OCI-LY7 (cell line): ENCODE measurements at regions not wholly inside any gene's neighbourhood (a gene's known extent, or its start where the extent isn't known, plus 50 kb on each side); places are given as distances from the start of the nearest gene placed in this dataset.
"Not testable (repeated sequence)": the region's sequence is repeated elsewhere in the genome, so short reads cannot be mapped to it uniquely, and the experiment has no call there.

Experiments
- BruUV-seq: library from RNA; stranded (reverse); fragments of 400-500 nt; replicated peaks from 2 replicates; lab custom pipeline; 2021; lab: Mats Ljungman, UMichigan
- CTCF ChIA-PET: fragments of 300-600 bp; sonication (Branson Sonifier 250); formaldehyde crosslinking; loops from one replicate; lab custom pipeline; 2022; ENCODE audit warnings: antibody characterized with exemption; ENCODE audit not compliant: unreplicated experiment; lab: Charles Lee
- POLR2A ChIA-PET: fragments of 300-600 bp; sonication (Branson Sonifier 250); formaldehyde crosslinking; loops from one replicate; lab custom pipeline; 2022; ENCODE audit warnings: antibody characterized with exemption; lab: Charles Lee
- DNase-seq: peaks from one replicate; pipeline ENCODE4 v3.0.0-alpha.2; 2015; ENCODE audit warnings: low spot score
- H2AFZ ChIP-seq: fragments of 200-600 bp; sonication (generic), shearing (Covaris generic); 2 replicates; pipeline ENCODE4 v1.6.1; 2014; ENCODE audit warnings: mild to moderate bottlenecking, antibody characterized with exemption, low read length, moderate library complexity
- H3K27ac ChIP-seq: fragments of 200-600 bp; sonication (generic); 2 replicates; pipeline ENCODE4 v1.5.1; 2014; ENCODE audit warnings: mixed run types, low read depth, mild to moderate bottlenecking, moderate library complexity, low read length, inconsistent platforms; ENCODE audit not compliant: poor library complexity, severe bottlenecking
- H3K36me3 ChIP-seq: fragments of 200-600 bp; sonication (generic); 2 replicates; pipeline ENCODE4 v1.6.1; 2014; ENCODE audit warnings: mild to moderate bottlenecking, antibody characterized with exemption, low read length, moderate library complexity, mixed read lengths; ENCODE audit not compliant: insufficient read depth
- H3K4me1 ChIP-seq: fragments of 200-600 bp; sonication (generic); 2 replicates; pipeline ENCODE4 v1.5.1; 2014; ENCODE audit warnings: mild to moderate bottlenecking, low read length; ENCODE audit not compliant: insufficient read depth, poor library complexity, severe bottlenecking
- H3K4me2 ChIP-seq: fragments of 200-600 bp; sonication (generic); 2 replicates; pipeline ENCODE4 v1.6.1; 2014; ENCODE audit warnings: mild to moderate bottlenecking, low read length
- H3K4me3 ChIP-seq: fragments of 200-600 bp; sonication (generic); 2 replicates; pipeline ENCODE4 v1.5.1; 2014; ENCODE audit warnings: mild to moderate bottlenecking, low read depth, low read length; ENCODE audit not compliant: poor library complexity, severe bottlenecking
- H3K79me2 ChIP-seq: fragments of 200-600 bp; sonication (generic); 2 replicates; pipeline ENCODE4 v1.6.1; 2016; ENCODE audit warnings: low read depth, mild to moderate bottlenecking, low read length, moderate library complexity, mixed read lengths; ENCODE audit not compliant: insufficient read depth
- H3K9me2 ChIP-seq: fragments of 200-600 bp; sonication (generic); 2 replicates; pipeline ENCODE4 v1.6.1; 2016; ENCODE audit warnings: mild to moderate bottlenecking, low read length, mixed read lengths; ENCODE audit not compliant: insufficient read depth
- H3K9me3 ChIP-seq: fragments of 200-600 bp; sonication (generic); 2 replicates; pipeline ENCODE4 v1.6.1; 2014; ENCODE audit warnings: mild to moderate bottlenecking, mixed run types, low read length, mixed read lengths
- H4K20me1 ChIP-seq: fragments of 200-600 bp; sonication (generic); 2 replicates; pipeline ENCODE4 v1.6.1; 2014; ENCODE audit warnings: mild to moderate bottlenecking, antibody characterized with exemption, low read length, moderate library complexity, mixed read lengths; ENCODE audit not compliant: insufficient read depth
- EZH2phosphoT487 ChIP-seq: fragments of 200-600 bp; sonication (generic); IDR thresholded peaks from 2 replicates; pipeline ENCODE4 v1.6.1; 2018; ENCODE audit warnings: low read depth, borderline replicate concordance, mild to moderate bottlenecking, mixed run types, antibody characterized with exemption, low read length, moderate library complexity, mixed read lengths
- intact Hi-C: fragments of 100-400 bp; cut with micrococcal nuclease; formaldehyde crosslinking; loops from one replicate; pipeline ENCODE4 v1.10.0; 2022; ENCODE audit not compliant: unreplicated experiment
- TF ChIP-seq, protein P1 (sequence below): fragments of 200-600 bp; sonication (generic); conservative IDR thresholded peaks from 2 replicates; pipeline ENCODE4 v1.5.1; 2014; ENCODE audit warnings: mild to moderate bottlenecking, antibody characterized with exemption, low read length, moderate library complexity, mixed read lengths

DNA sequence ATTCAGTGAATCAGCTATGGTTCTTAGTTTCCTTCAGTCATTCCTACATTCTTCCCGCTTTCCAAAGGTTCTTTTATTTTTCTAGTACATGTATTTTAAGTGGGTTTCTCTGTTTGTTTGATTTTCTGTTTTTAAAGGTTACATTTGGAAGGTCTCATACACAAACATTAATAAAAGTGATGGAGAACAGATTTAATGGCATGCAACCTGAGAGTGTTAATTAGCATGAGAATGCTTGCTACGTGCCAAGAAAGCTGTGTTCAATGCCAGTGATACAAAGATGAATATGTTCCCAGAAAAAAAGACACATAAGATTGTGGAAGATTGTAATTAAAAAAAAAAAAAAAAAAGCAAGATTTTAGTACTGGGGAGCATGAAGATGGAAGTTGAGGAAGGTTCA lies 61.8 kb upstream of the CDC42EP3 start:
- no peak for DNase-seq
- no peaks in the 10 kb centered on the region; the same call in 1 of the 2 replicates for H3K9me3 ChIP-seq
- H4K20me1 ChIP-seq = no peaks in the 10 kb centered on the region
- no TSS peak for BruUV-seq
- CTCF ChIA-PET = no interaction called here
- no peak overlapping the region for H2AFZ ChIP-seq
- no peaks in the 10 kb centered on the region; the same call in 1 of the 2 replicates for H3K9me2 ChIP-seq
- H3K36me3 ChIP-seq = no peaks in the 10 kb centered on the region
- no peak for TF ChIP-seq EZH2phosphoT487
- TF ChIP-seq, protein P1, sequence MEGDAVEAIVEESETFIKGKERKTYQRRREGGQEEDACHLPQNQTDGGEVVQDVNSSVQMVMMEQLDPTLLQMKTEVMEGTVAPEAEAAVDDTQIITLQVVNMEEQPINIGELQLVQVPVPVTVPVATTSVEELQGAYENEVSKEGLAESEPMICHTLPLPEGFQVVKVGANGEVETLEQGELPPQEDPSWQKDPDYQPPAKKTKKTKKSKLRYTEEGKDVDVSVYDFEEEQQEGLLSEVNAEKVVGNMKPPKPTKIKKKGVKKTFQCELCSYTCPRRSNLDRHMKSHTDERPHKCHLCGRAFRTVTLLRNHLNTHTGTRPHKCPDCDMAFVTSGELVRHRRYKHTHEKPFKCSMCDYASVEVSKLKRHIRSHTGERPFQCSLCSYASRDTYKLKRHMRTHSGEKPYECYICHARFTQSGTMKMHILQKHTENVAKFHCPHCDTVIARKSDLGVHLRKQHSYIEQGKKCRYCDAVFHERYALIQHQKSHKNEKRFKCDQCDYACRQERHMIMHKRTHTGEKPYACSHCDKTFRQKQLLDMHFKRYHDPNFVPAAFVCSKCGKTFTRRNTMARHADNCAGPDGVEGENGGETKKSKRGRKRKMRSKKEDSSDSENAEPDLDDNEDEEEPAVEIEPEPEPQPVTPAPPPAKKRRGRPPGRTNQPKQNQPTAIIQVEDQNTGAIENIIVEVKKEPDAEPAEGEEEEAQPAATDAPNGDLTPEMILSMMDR = no peak
- H3K4me1 ChIP-seq = no peaks in the 10 kb centered on the region
- intact Hi-C loops = no loop called here
- H3K4me3 ChIP-seq = no peak overlapping the region
- H3K79me2 ChIP-seq = no peaks in the 10 kb centered on the region
- no peak overlapping the region for H3K4me2 ChIP-seq
- POLR2A ChIA-PET = interaction anchor here (0.7 kb wide), 2 partner anchors 29 to 646 kb away, joined by 3 to 7 read pairs; no protein-coding TSS in a partner anchor
- no peak overlapping the region for H3K27ac ChIP-seq

DNA sequence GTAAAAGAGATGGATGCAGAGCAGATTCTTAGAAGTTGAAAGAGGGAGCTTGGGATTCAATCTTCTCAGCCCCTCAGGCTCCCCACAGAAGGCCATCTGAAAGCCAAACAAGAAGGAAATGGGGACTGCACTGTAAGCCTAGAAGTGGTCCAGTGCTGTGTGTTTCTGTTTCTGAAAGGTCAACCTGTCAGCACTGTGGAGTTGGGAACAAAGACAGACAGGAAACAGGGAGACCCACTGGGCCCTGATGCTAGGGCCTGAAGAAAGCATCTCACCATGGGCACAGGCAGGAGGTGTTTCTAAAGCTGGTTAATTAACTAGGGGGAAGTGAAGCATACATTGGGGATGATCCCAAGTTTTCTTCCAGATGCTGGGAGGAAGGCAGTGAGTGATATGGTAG lies 62.5 kb upstream of the CDC42EP3 start:
- CTCF ChIA-PET, intact Hi-C loops: not testable (repeated sequence)

DNA sequence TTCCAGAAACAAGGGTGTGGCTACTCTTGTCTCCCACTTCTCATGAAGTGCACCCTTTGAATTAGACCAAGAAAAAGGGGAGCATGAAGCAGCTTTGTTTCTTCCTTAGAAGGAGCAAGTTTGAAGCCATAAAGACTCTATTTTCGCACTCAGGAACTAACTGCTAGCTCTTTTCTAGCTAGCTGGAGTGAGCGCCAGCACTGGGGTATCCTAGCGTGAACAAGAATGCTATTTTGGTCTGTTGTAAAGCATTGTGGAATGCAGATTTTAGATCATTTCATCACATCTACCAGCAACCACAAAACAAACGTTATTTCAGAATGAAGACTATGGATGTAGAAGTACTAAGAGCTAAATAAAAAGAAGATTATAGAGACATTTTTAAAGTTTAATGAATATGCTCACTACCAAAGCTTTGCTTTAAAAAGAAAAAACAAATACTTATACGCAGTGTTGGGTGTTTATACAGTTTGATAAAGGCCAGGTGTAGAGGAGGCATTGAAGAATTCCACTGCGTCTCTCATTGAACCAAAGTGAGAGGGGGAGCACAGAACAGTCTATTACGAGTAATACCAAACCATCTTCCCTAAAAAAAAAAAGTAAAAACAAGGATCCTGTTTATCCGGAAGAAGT lies 63.6 kb upstream of the CDC42EP3 start:
- H3K9me2 ChIP-seq, DNase-seq, H3K9me3 ChIP-seq, BruUV-seq, POLR2A ChIA-PET, H3K4me1 ChIP-seq, H3K4me2 ChIP-seq, H3K27ac ChIP-seq, H3K4me3 ChIP-seq, H3K79me2 ChIP-seq, H2AFZ ChIP-seq, intact Hi-C loops, H3K36me3 ChIP-seq, CTCF ChIA-PET, H4K20me1 ChIP-seq: not testable (repeated sequence)

More for the DNA sequence above, 62.5 kb upstream of the CDC42EP3 start:
- not testable (repeated sequence) for BruUV-seq, H3K9me3 ChIP-seq, H3K27ac ChIP-seq, H3K4me3 ChIP-seq, DNase-seq, H3K9me2 ChIP-seq, H3K36me3 ChIP-seq, H3K4me1 ChIP-seq, H2AFZ ChIP-seq, H4K20me1 ChIP-seq, H3K4me2 ChIP-seq, H3K79me2 ChIP-seq
- POLR2A ChIA-PET = interaction anchor here (0.6 to 0.7 kb wide), 3 partner anchors 28 to 646 kb away, joined by 3 to 7 read pairs (median 7); no protein-coding TSS in a partner anchor

DNA sequence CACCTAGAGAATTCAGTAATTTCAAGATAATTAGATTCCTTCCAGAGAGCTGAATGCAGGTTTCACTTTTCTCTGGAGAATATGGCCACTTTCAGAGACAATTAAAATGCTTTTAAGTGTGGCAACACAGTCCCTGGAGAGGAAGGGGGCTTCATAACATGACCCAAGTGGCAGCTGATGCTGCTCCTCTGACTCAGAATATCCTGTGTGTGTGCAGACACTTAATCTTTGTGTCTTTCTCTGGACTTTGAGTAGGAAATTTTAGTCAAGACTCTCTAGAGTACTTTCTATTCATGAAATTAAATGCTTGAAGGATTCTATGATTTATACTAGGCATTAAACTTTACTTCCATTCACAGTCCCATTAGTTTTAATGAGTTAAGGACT lies 64.1 kb upstream of the CDC42EP3 start:
- H3K4me3 ChIP-seq, CTCF ChIA-PET, intact Hi-C loops, H3K4me2 ChIP-seq, H3K27ac ChIP-seq, POLR2A ChIA-PET, BruUV-seq, H3K9me3 ChIP-seq, H3K79me2 ChIP-seq, H3K9me2 ChIP-seq, H4K20me1 ChIP-seq, H2AFZ ChIP-seq, DNase-seq, H3K4me1 ChIP-seq, H3K36me3 ChIP-seq: not testable (repeated sequence)
